Gastrocnemius medialis (tissue), 4 donors: ENCODE measurements at regions not wholly inside any gene's neighbourhood (a gene's known extent, or its start where the extent isn't known, plus 50 kb on each side); places are given as distances from the start of the nearest gene placed in this dataset.

Experiments used
- ATAC-seq, 2 donors: fragments of 150-250 bp; one replicate each; pipeline ENCODE4 v1.9.1; 2016
- DNase-seq, 2 donors: peaks; one replicate each; pipeline ENCODE4 v3.0.0-alpha.2; 2019
- H3K27ac ChIP-seq, 4 donors: fragments of 200-600 bp; sonication (generic); 1 replicate in 1 of 4; 2 replicates in 3 of 4; pipeline ENCODE4 v1.5.1; 2016 to 2018; ENCODE audit warnings: mild to moderate bottlenecking in 2 of 4, moderate library complexity in 1 of 4
- H3K27me3 ChIP-seq, 3 donors: fragments of 200-600 bp; sonication (generic) in 2 of 3; 1 replicate in 1 of 3; 2 replicates in 2 of 3; pipeline versions ENCODE4 v1.5.1 to v1.6.0; 2016 to 2019; ENCODE audit warnings: mild to moderate bottlenecking in 1 of 3, moderate library complexity in 1 of 3
- H3K36me3 ChIP-seq, 2 donors: fragments of 200-600 bp; sonication (generic) in 1 of 2; one replicate each; pipeline ENCODE4 v1.5.1; 2017 to 2018
- H3K4me1 ChIP-seq, 2 donors: fragments of 200-600 bp; sonication (generic) in 1 of 2; one replicate each; pipeline ENCODE4 v1.5.1; 2016 to 2017; ENCODE audit warnings: mild to moderate bottlenecking in 2 of 2
- H3K4me3 ChIP-seq, 4 donors: fragments of 200-600 bp; sonication (generic) in 3 of 4; 1 replicate in 1 of 4; 2 replicates in 3 of 4; pipeline ENCODE4 v1.5.1; 2016 to 2019; ENCODE audit warnings: mild to moderate bottlenecking in 2 of 4
- H3K9me3 ChIP-seq, 3 donors: fragments of 200-600 bp; sonication (generic) in 2 of 3; 1 replicate in 1 of 3; 2 replicates in 2 of 3; pipeline ENCODE4 v1.5.1; 2016 to 2019
- CTCF ChIP-seq, 5 experiments: fragments of 450-650 bp in 3 of 5; fragments of 200-600 bp in 2 of 5; sonication (generic) in 2 of 5; IDR thresholded peaks in 4 of 5; conservative IDR thresholded peaks in 1 of 5; 1 replicate in 4 of 5; 2 replicates in 1 of 5; pipeline ENCODE4 v1.5.1; 2016 to 2019; ENCODE audit warnings: antibody characterized with exemption in 5 of 5, mild to moderate bottlenecking in 3 of 5, moderate library complexity in 3 of 5
- POLR2A ChIP-seq, 2 donors: fragments of 450-650 bp; IDR thresholded peaks; one replicate each; pipeline ENCODE4 v1.6.1; 2017; ENCODE audit warnings: antibody characterized with exemption in 2 of 2, mild to moderate bottlenecking in 2 of 2, moderate library complexity in 2 of 2
- in situ Hi-C, 4 donors: fragments of 200-750 bp; cut with MboI; loops; one replicate each; pipeline versions ENCODE4 v1.15.0 to v1.8.0; 2017; ENCODE audit warnings: low sequenced_read_pairs in 4 of 4
- intact Hi-C: fragments of 100-400 bp; cut with DNase I; formaldehyde crosslinking; loops from one replicate; pipeline ENCODE4 v1.15.1; 2023; ENCODE audit warnings: low total_unique reads

- DNase-seq: no peak
- intact Hi-C loops: no loop called here
- ATAC-seq: no peak
- H3K36me3 ChIP-seq: no peaks in the 10 kb centered on the region
- H3K27ac ChIP-seq: no peak overlapping the region
- no peaks in the 10 kb centered on the region for H3K27me3 ChIP-seq
- no peak overlapping the region for H3K4me3 ChIP-seq
- TF ChIP-seq POLR2A (IDR thresholded peaks at IDR 0.05): no peak
- no peak for TF ChIP-seq CTCF (IDR thresholded peaks at IDR 0.05 in 4 of 5, conservative IDR thresholded peaks at IDR 0.05 in 1 of 5)
- no peaks in the 10 kb centered on the region for H3K4me1 ChIP-seq
- H3K9me3 ChIP-seq: no peaks in the 10 kb centered on the region
- in situ Hi-C loops: no loop called here
These were observed 691.8 kb downstream of the BCL11B start for GRCh38 chr14:98580131-98580678.

- Histone ChIP-seq H3K27me3 (no peaks in the 10 kb centered on the region), H3K4me3 (no peak overlapping the region), H3K36me3 (no peaks in the 10 kb centered on the region), H3K4me1 (no peaks in the 10 kb centered on the region), H3K9me3 (no peaks in the 10 kb centered on the region), H3K27ac (no peak overlapping the region)
- TF ChIP-seq CTCF (IDR thresholded peaks at IDR 0.05 in 4 of 5, conservative IDR thresholded peaks at IDR 0.05 in 1 of 5): no peak
- TF ChIP-seq POLR2A (IDR thresholded peaks at IDR 0.05): no peak
- in situ Hi-C loops (no loop called here), intact Hi-C loops (no loop called here)
- no peak for DNase-seq
- no peak for ATAC-seq
These were observed 689.7 kb downstream of the BCL11B start for GRCh38 chr14:98582276-98582675.

- ATAC-seq (no peak), DNase-seq (no peak)
- intact Hi-C loops: no loop called here
- H3K27ac ChIP-seq: no peak overlapping the region
- no peak overlapping the region for H3K4me3 ChIP-seq
- H3K4me1 ChIP-seq: no peaks in the 10 kb centered on the region
- H3K9me3 ChIP-seq: no peaks in the 10 kb centered on the region
- H3K36me3 ChIP-seq: no peaks in the 10 kb centered on the region
- H3K27me3 ChIP-seq: no peaks in the 10 kb centered on the region
- TF ChIP-seq CTCF (IDR thresholded peaks at IDR 0.05 in 4 of 5, conservative IDR thresholded peaks at IDR 0.05 in 1 of 5) (no peak), POLR2A (IDR thresholded peaks at IDR 0.05) (no peak)
- in situ Hi-C loops: no loop called here
These were observed 680.8 kb downstream of the BCL11B start for GRCh38 chr14:98591161-98591560.

- intact Hi-C loops: no loop called here
- no peaks in the 10 kb centered on the region for H3K9me3 ChIP-seq
- H3K27ac ChIP-seq: no peak overlapping the region
- no peaks in the 10 kb centered on the region for H3K36me3 ChIP-seq
- H3K4me1 ChIP-seq: no peaks in the 10 kb centered on the region
- in situ Hi-C loops: no loop called here
- DNase-seq (no peak), ATAC-seq (no peak)
- no peak for TF ChIP-seq POLR2A (IDR thresholded peaks at IDR 0.05)
- no peak for TF ChIP-seq CTCF (IDR thresholded peaks at IDR 0.05 in 4 of 5, conservative IDR thresholded peaks at IDR 0.05 in 1 of 5)
- H3K4me3 ChIP-seq: no peak overlapping the region
- no peaks in the 10 kb centered on the region for H3K27me3 ChIP-seq
These were observed 679.3 kb downstream of the BCL11B start for GRCh38 chr14:98592611-98593170.

GRCh38 chr14:98593361-98593761 is 678.6 kb downstream of the BCL11B start:
- Histone ChIP-seq H3K4me3 (no peak overlapping the region), H3K4me1 (no peaks in the 10 kb centered on the region), H3K36me3 (no peaks in the 10 kb centered on the region), H3K27ac (no peak overlapping the region), H3K27me3 (no peaks in the 10 kb centered on the region), H3K9me3 (no peaks in the 10 kb centered on the region)
- ATAC-seq: no peak
- intact Hi-C loops: no loop called here
- DNase-seq: no peak
- TF ChIP-seq POLR2A (IDR thresholded peaks at IDR 0.05): no peak
- TF ChIP-seq CTCF (IDR thresholded peaks at IDR 0.05 in 4 of 5, conservative IDR thresholded peaks at IDR 0.05 in 1 of 5): no peak
- in situ Hi-C loops: no loop called here
